ENCODE measurements at regions not wholly inside any gene's neighbourhood (a gene's known extent, or its start where the extent isn't known, plus 50 kb on each side); places are given as distances from the start of the nearest gene placed in this dataset.

- DNase-seq (ENCODE audit: extremely low spot score): no peak
- POLR2A ChIA-PET: no interaction called here
- no peak for TF ChIP-seq CTCF (IDR thresholded peaks at IDR 0.05; ENCODE audit: control extremely low read depth, extremely low read depth, low read depth, missing control alignments)
- CTCF ChIA-PET: no interaction called here
Measured at GRCh38 chr12:84089356-84089755, 823.2 kb downstream of the SLC6A15 start.

GRCh38 chr12:84085046-84085445 is 827.6 kb downstream of the SLC6A15 start:
- DNase-seq (ENCODE audit: extremely low spot score): no peak
- ChIA-PET CTCF (interaction anchor here (1.4 kb wide), 1 partner anchor 12 kb away, joined by 3 read pairs; no protein-coding TSS in a partner anchor), POLR2A (no interaction called here)
- TF ChIP-seq CTCF (IDR thresholded peaks at IDR 0.05; ENCODE audit: control extremely low read depth, extremely low read depth, low read depth, missing control alignments): no peak

GRCh38 chr12:84079626-84080025 is 833.0 kb downstream of the SLC6A15 start:
- TF ChIP-seq CTCF (IDR thresholded peaks at IDR 0.05; ENCODE audit: control extremely low read depth, extremely low read depth, low read depth, missing control alignments): no peak
- DNase-seq (ENCODE audit: extremely low spot score): no peak
- ChIA-PET POLR2A (no interaction called here), CTCF (interaction anchor here (1.0 to 1.2 kb wide), 2 partner anchors 9 to 12 kb away, joined by 3 read pairs; no protein-coding TSS in a partner anchor)

GRCh38 chr12:84077679-84078078 is 834.9 kb downstream of the SLC6A15 start:
- no peak for DNase-seq (ENCODE audit: extremely low spot score)
- ChIA-PET CTCF (no interaction called here), POLR2A (no interaction called here)
- TF ChIP-seq CTCF (IDR thresholded peaks at IDR 0.05; ENCODE audit: control extremely low read depth, extremely low read depth, low read depth, missing control alignments): no peak

GRCh38 chr12:84075991-84076390 is 836.6 kb downstream of the SLC6A15 start:
- TF ChIP-seq CTCF (IDR thresholded peaks at IDR 0.05; ENCODE audit: control extremely low read depth, extremely low read depth, low read depth, missing control alignments): no peak
- POLR2A ChIA-PET: no interaction called here
- DNase-seq (ENCODE audit: extremely low spot score): no peak
- CTCF ChIA-PET: no interaction called here

GRCh38 chr12:84073401-84073800 is 839.2 kb downstream of the SLC6A15 start:
- no peak for TF ChIP-seq CTCF (IDR thresholded peaks at IDR 0.05; ENCODE audit: control extremely low read depth, extremely low read depth, low read depth, missing control alignments)
- ChIA-PET CTCF (interaction anchor here (1.3 kb wide), 2 partner anchors 12 to 16 kb away, joined by 3 read pairs; no protein-coding TSS in a partner anchor), POLR2A (no interaction called here)
- DNase-seq (ENCODE audit: extremely low spot score): no peak

- no peak for TF ChIP-seq CTCF (IDR thresholded peaks at IDR 0.05; ENCODE audit: control extremely low read depth, extremely low read depth, low read depth, missing control alignments)
- no peak for DNase-seq (ENCODE audit: extremely low spot score)
- CTCF ChIA-PET: interaction anchor here (1.3 kb wide), 1 partner anchor 13 kb away, joined by 3 read pairs; no protein-coding TSS in a partner anchor
- POLR2A ChIA-PET: no interaction called here
Measured at GRCh38 chr12:84072961-84073360, 839.6 kb downstream of the SLC6A15 start.

Measured in GM10248 (cell line).